Retinal pigment epithelial cell (primary cell): ENCODE measurements at regions not wholly inside any gene's neighbourhood (a gene's known extent, or its start where the extent isn't known, plus 50 kb on each side); places are given as distances from the start of the nearest gene placed in this dataset.

ENCODE experiments used
- DNase-seq: peaks from one replicate; pipeline ENCODE4 v3.0.0-alpha.2; 2010; ENCODE audit warnings: low read depth
- H3K4me3 ChIP-seq: 2 replicates; pipeline ENCODE4 v1.5.1; 2011; ENCODE audit warnings: mild to moderate bottlenecking, low read length, control low read depth, moderate library complexity
- CTCF ChIP-seq: conservative IDR thresholded peaks from 2 replicates; pipeline ENCODE4 v1.5.1; 2011; ENCODE audit warnings: low read depth, low read length, control low read depth, inconsistent platforms

- DNase-seq = no peak
- no peak overlapping the region for H3K4me3 ChIP-seq
- TF ChIP-seq CTCF = no peak
Observed at GRCh38 chr2:174648896-174649295, 51.3 kb upstream of the WIPF1 start.
